Erythroblast (primary cell): ENCODE measurements at regions not wholly inside any gene's neighbourhood (a gene's known extent, or its start where the extent isn't known, plus 50 kb on each side); places are given as distances from the start of the nearest gene placed in this dataset.

Source experiments
- GATA1 ChIP-seq: IDR thresholded peaks from 2 replicates; pipeline ENCODE4 v1.6.1; 2011; ENCODE audit warnings: low read depth, mild to moderate bottlenecking, control low read depth, low read length, moderate library complexity
- POLR2A ChIP-seq: IDR thresholded peaks from 2 replicates; pipeline ENCODE4 v1.6.1; 2011; ENCODE audit warnings: mild to moderate bottlenecking, low read length

DNA sequence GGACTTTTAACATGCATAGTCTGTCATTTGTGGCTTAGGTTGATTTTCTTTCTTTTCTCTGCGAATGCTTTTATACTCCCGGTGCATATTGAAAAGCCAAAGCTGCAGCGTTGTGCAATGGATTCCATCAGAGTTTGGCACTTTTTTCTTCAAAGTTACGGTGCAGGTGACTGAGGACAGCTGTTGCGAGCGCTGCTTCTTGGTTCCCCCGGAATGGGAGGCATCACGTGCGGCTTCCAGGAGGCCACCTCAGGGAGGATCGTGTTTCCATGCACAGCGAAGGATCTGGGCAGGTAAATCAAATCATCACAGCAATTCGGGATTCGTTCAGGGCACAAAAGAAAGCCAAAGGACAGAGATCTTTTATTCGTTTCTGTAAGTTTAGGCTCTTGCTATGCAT, 109.6 kb upstream of the ALKAL2 start:
- TF ChIP-seq POLR2A, result no peak
- no peak for TF ChIP-seq GATA1
